ENCODE measurements at regions not wholly inside any gene's neighbourhood (a gene's known extent, or its start where the extent isn't known, plus 50 kb on each side); places are given as distances from the start of the nearest gene placed in this dataset.
A peak's percentile ranks its signal among the peaks of the same experiment; 100 is the strongest.

DNA sequence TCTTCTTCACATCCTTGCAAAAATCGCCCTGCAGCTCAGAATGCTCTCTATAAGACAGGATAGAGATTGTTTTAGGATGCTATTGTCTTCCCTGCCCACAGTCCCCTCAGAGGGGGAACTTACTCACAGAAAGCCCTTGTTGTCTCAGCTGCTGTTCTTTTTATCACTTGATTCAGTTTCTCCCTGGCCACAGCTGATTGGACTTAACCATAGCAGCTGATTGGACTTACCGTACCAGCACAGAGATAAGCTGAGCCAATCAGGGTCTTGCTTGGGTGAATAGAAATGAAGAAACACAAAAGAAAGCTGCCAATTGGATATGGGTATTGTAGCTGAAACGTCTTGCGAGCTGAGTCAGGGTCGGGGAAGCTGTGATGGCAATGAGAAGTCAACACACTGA lies 194.2 kb upstream of the MEX3C start:
- ATAC-seq: no peak
- POLR2A ChIA-PET: no interaction called here
- no peak overlapping the region for H3K4me2 ChIP-seq (ENCODE audit: control insufficient read depth, insufficient read depth)
- RAD21 ChIA-PET (ENCODE audit: unreplicated experiment): interaction anchor here (1.8 kb wide), 1 partner anchor 9 kb away, joined by 5 read pairs; no protein-coding TSS in a partner anchor
- no peaks in the 10 kb centered on the region for H4K20me1 ChIP-seq (ENCODE audit: control insufficient read depth, insufficient read depth)
- intact Hi-C loops (cut with micrococcal nuclease; ENCODE audit: unreplicated experiment) (no loop called here), in situ Hi-C loops (cut with MboI) (loop anchor here (25.0 kb wide), 1 partner anchor 279 kb away; no protein-coding TSS in a partner anchor)
- H3K9me3 ChIP-seq (replicated peaks; ENCODE audit: control insufficient read depth, insufficient read depth, low read length): no peaks in the 10 kb centered on the region; the same call in 2 of the 3 replicates
- H3K27ac ChIP-seq (ENCODE audit: control insufficient read depth, insufficient read depth): no peak overlapping the region
- H3K4me3 ChIP-seq: no peak overlapping the region
- no peak overlapping the region for H3K9ac ChIP-seq (ENCODE audit: control insufficient read depth, insufficient read depth, low read length)
- CTCF ChIA-PET: interaction anchor here (0.5 to 0.9 kb wide), 4 partner anchors 30 to 1030 kb away, joined by 3 to 4 read pairs (median 3); no protein-coding TSS in a partner anchor
- no peak for FAIRE-seq
- no peaks in the 10 kb centered on the region; a peak in 1 of 4 replicates for H3K27me3 ChIP-seq (replicated peaks in 1 of 2; ENCODE audit: control insufficient read depth in 2 of 2, insufficient read depth in 2 of 2, low read length in 1 of 2)
- 36% methylated on average over 5 of the region's 5 CpGs for WGBS (ENCODE audit: insufficient coverage, insufficient replicate concordance, low lambda C conversion rate, missing lambda C conversion rate)
- no peak for DNase-seq (ENCODE audit: low read depth, low spot score)
- no peaks in the 10 kb centered on the region for H3K36me3 ChIP-seq (ENCODE audit: control insufficient read depth in 2 of 2, insufficient read depth in 2 of 2, low read length in 1 of 2)
- no peaks in the 10 kb centered on the region for H3K4me1 ChIP-seq (ENCODE audit: control insufficient read depth, insufficient read depth, low read length)
- BruUV-seq (replicated peaks): no TSS peak
- H3K79me2 ChIP-seq (ENCODE audit: control insufficient read depth, insufficient read depth, low read length): no peaks in the 10 kb centered on the region
- SMC1A ChIA-PET (ENCODE audit: uncharacterized antibody, unreplicated experiment): interaction anchor here (0.9 to 1.4 kb wide), 4 partner anchors 9 to 13 kb away, joined by 3 to 5 read pairs (median 4); no protein-coding TSS in a partner anchor
- TF ChIP-seq NFYB (IDR thresholded peaks at IDR 0.05; ENCODE audit: insufficient read depth, low read depth, low read length) (0 out of 2 replicates have a peak, but pooled peaks have one; percentile 3), MAX (IDR thresholded peaks at IDR 0.05; ENCODE audit: low read depth, low read length) (no peak)
- no peak overlapping the region for H2AFZ ChIP-seq (ENCODE audit: control insufficient read depth, low read depth, low read length)

- H3K4me2 ChIP-seq (ENCODE audit: control insufficient read depth, insufficient read depth): no peak overlapping the region
- no peaks in the 10 kb centered on the region for H3K36me3 ChIP-seq (ENCODE audit: control insufficient read depth in 2 of 2, insufficient read depth in 2 of 2, low read length in 1 of 2)
- BruUV-seq (replicated peaks): no TSS peak
- CTCF ChIA-PET: no interaction called here
- RAD21 ChIA-PET (ENCODE audit: unreplicated experiment): no interaction called here
- H3K27ac ChIP-seq (ENCODE audit: control insufficient read depth, insufficient read depth): no peak overlapping the region
- POLR2A ChIA-PET: no interaction called here
- SMC1A ChIA-PET (ENCODE audit: uncharacterized antibody, unreplicated experiment): interaction anchor here (0.6 to 2.4 kb wide), 3 partner anchors 10 to 144 kb away, joined by 3 to 7 read pairs (median 3); no protein-coding TSS in a partner anchor
- no peak overlapping the region for H3K4me3 ChIP-seq
- in situ Hi-C loops (cut with MboI): loop anchor here (25.0 kb wide), 1 partner anchor 285 kb away; no protein-coding TSS in a partner anchor
- no peaks in the 10 kb centered on the region for H3K79me2 ChIP-seq (ENCODE audit: control insufficient read depth, insufficient read depth, low read length)
- H3K27me3 ChIP-seq (replicated peaks in 1 of 2; ENCODE audit: control insufficient read depth in 2 of 2, insufficient read depth in 2 of 2, low read length in 1 of 2): no peaks in the 10 kb centered on the region
- ATAC-seq: no peak
- DNase-seq (ENCODE audit: low read depth, low spot score): no peak
- no peaks in the 10 kb centered on the region for H3K9me3 ChIP-seq (replicated peaks; ENCODE audit: control insufficient read depth, insufficient read depth, low read length)
- 17% methylated on average over 4 of the region's 4 CpGs for WGBS (ENCODE audit: insufficient coverage, insufficient replicate concordance, low lambda C conversion rate, missing lambda C conversion rate)
- H4K20me1 ChIP-seq (ENCODE audit: control insufficient read depth, insufficient read depth): no peaks in the 10 kb centered on the region
- H3K4me1 ChIP-seq (ENCODE audit: control insufficient read depth, insufficient read depth, low read length): no peaks in the 10 kb centered on the region
- H2AFZ ChIP-seq (ENCODE audit: control insufficient read depth, low read depth, low read length): no peak overlapping the region
- intact Hi-C loops (cut with micrococcal nuclease; ENCODE audit: unreplicated experiment): no loop called here
- no peak overlapping the region for H3K9ac ChIP-seq (ENCODE audit: control insufficient read depth, insufficient read depth, low read length)
- FAIRE-seq: no peak
- TF ChIP-seq SP1 (IDR thresholded peaks at IDR 0.05; ENCODE audit: low read depth, low read length) (no peak), SMARCA5 (IDR thresholded peaks at IDR 0.05) (no peak), CREM (IDR thresholded peaks at IDR 0.05; ENCODE audit: low read depth) (no peak), DPF2 (IDR thresholded peaks at IDR 0.05) (no peak), POLR2AphosphoS2 (IDR thresholded peaks at IDR 0.05; ENCODE audit: low read depth, low read length) (no peak), NKRF (conservative IDR thresholded peaks at IDR 0.05) (no peak), NFIC (IDR thresholded peaks at IDR 0.05; ENCODE audit: low read depth, low read length) (no peak), SIN3A (IDR thresholded peaks at IDR 0.05; ENCODE audit: low read depth, low read length) (no peak)
- TF ChIP-seq, protein P1, sequence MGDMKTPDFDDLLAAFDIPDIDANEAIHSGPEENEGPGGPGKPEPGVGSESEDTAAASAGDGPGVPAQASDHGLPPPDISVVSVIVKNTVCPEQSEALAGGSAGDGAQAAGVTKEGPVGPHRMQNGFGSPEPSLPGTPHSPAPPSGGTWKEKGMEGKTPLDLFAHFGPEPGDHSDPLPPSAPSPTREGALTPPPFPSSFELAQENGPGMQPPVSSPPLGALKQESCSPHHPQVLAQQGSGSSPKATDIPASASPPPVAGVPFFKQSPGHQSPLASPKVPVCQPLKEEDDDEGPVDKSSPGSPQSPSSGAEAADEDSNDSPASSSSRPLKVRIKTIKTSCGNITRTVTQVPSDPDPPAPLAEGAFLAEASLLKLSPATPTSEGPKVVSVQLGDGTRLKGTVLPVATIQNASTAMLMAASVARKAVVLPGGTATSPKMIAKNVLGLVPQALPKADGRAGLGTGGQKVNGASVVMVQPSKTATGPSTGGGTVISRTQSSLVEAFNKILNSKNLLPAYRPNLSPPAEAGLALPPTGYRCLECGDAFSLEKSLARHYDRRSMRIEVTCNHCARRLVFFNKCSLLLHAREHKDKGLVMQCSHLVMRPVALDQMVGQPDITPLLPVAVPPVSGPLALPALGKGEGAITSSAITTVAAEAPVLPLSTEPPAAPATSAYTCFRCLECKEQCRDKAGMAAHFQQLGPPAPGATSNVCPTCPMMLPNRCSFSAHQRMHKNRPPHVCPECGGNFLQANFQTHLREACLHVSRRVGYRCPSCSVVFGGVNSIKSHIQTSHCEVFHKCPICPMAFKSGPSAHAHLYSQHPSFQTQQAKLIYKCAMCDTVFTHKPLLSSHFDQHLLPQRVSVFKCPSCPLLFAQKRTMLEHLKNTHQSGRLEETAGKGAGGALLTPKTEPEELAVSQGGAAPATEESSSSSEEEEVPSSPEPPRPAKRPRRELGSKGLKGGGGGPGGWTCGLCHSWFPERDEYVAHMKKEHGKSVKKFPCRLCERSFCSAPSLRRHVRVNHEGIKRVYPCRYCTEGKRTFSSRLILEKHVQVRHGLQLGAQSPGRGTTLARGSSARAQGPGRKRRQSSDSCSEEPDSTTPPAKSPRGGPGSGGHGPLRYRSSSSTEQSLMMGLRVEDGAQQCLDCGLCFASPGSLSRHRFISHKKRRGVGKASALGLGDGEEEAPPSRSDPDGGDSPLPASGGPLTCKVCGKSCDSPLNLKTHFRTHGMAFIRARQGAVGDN (IDR thresholded peaks at IDR 0.05): no peak
Measured at GRCh38 chr18:51397347-51397962, 200.0 kb upstream of the MEX3C start.

Measured in GM12878 (cell line).